NCI-H2196 (cell line): ENCODE measurements at regions not wholly inside any gene's neighbourhood (a gene's known extent, or its start where the extent isn't known, plus 50 kb on each side); places are given as distances from the start of the nearest gene placed in this dataset.
A peak's percentile ranks its signal among the peaks of the same experiment; 100 is the strongest.
"Not testable (repeated sequence)": the region's sequence is repeated elsewhere in the genome, so short reads cannot be mapped to it uniquely, and the experiment has no call there.

Experiments used
- DNase-seq: peaks from one replicate; lab custom pipeline; 2025; ENCODE audit not compliant: unreplicated experiment; lab: John Stamatoyannopoulos, UW

- DNase-seq, result peak; percentile 37
These were observed 53.6 kb downstream of the ARF6 start for GRCh38 chr14:49946320-49947141.

GRCh38 chr14:49947506-49947905 lies 54.6 kb downstream of the ARF6 start:
- no peak for DNase-seq

- peak; percentile 83 for DNase-seq
These were observed 57.7 kb downstream of the ARF6 start for GRCh38 chr14:49950275-49951228.

GRCh38 chr14:49951229-49951607 lies 58.3 kb downstream of the ARF6 start:
- no peak for DNase-seq

- no peak for DNase-seq
These were observed 58.9 kb downstream of the ARF6 start for GRCh38 chr14:49951691-49952345.

GRCh38 chr14:49953196-49953595 lies 60.3 kb downstream of the ARF6 start:
- no peak for DNase-seq

- no peak for DNase-seq
These were observed 61.3 kb downstream of the ARF6 start for GRCh38 chr14:49954171-49954631.

GRCh38 chr14:49955024-49955423 lies 62.1 kb downstream of the ARF6 start:
- no peak for DNase-seq

- no peak for DNase-seq
These were observed 64.4 kb downstream of the ARF6 start for GRCh38 chr14:49957089-49957852.

- DNase-seq, result peak; percentile 84
These were observed 67.0 kb downstream of the ARF6 start for GRCh38 chr14:49959822-49960408.

GRCh38 chr14:49960453-49960852 lies 67.6 kb downstream of the ARF6 start:
- peak; percentile 51 for DNase-seq

GRCh38 chr14:49961270-49962222 lies 68.7 kb downstream of the ARF6 start:
- no peak for DNase-seq

- no peak for DNase-seq
These were observed 69.7 kb downstream of the ARF6 start for GRCh38 chr14:49962621-49963020.

- not testable (repeated sequence) for DNase-seq
These were observed 72.3 kb downstream of the ARF6 start for GRCh38 chr14:49965068-49965651.

- no peak for DNase-seq
These were observed 73.5 kb downstream of the ARF6 start for GRCh38 chr14:49966304-49966809.

GRCh38 chr14:49966971-49967630 lies 74.2 kb downstream of the ARF6 start:
- DNase-seq, result no peak

- DNase-seq, result no peak
These were observed 77.1 kb downstream of the ARF6 start for GRCh38 chr14:49969961-49970360.
